GM12878 (cell line): ENCODE measurements at regions not wholly inside any gene's neighbourhood (a gene's known extent, or its start where the extent isn't known, plus 50 kb on each side); places are given as distances from the start of the nearest gene placed in this dataset.

Source experiments
- ATAC-seq: fragments of 200-7000 bp; cut with Tn5 transposase; 3 replicates; pipeline ENCODE4 v1.9.1; 2020; ENCODE audit warnings: mild to moderate bottlenecking, moderate library complexity
- BruUV-seq: library from RNA; stranded (reverse); fragments of 400-500 nt; replicated peaks from 2 replicates; lab custom pipeline; 2021; lab: Mats Ljungman, UMichigan
- CTCF ChIA-PET: fragments of 300-600 bp; sonication (Branson Sonifier 250); formaldehyde crosslinking; extraction: SDS; loops from one replicate; lab custom pipeline; 2021; ENCODE audit warnings: inconsistent platforms; lab: Yijun Ruan, JAX
- POLR2A ChIA-PET: fragments of 350-600 bp; formaldehyde crosslinking; extraction: SDS; loops from one replicate; lab custom pipeline; 2021; ENCODE audit warnings: inconsistent platforms; lab: Charles Lee
- RAD21 ChIA-PET: fragments of 300-600 bp; sonication (Branson Sonifier 250); formaldehyde crosslinking; loops from one replicate; lab custom pipeline; 2023; ENCODE audit warnings: antibody characterized with exemption; ENCODE audit not compliant: unreplicated experiment; lab: Charles Lee
- SMC1A ChIA-PET: fragments of 300-600 bp; sonication (Branson Sonifier 250); formaldehyde crosslinking; loops from one replicate; lab custom pipeline; 2023; ENCODE audit not compliant: unreplicated experiment, uncharacterized antibody; lab: Charles Lee
- DNase-seq: peaks from one replicate; pipeline ENCODE4 v3.0.0-alpha.2; 2011; ENCODE audit warnings: low read depth, low spot score
- FAIRE-seq: peaks from 3 replicates; lab custom pipeline; 2011; peaks lifted over from hg19 to GRCh38; lab: Jason Lieb, UNC
- H2AFZ ChIP-seq: 2 replicates; pipeline ENCODE4 v1.6.0; 2011; ENCODE audit warnings: low read depth, low read length, control low read depth; ENCODE audit not compliant: control insufficient read depth
- H3K27ac ChIP-seq: 2 replicates; pipeline ENCODE4 v1.5.1; 2011; ENCODE audit warnings: control low read depth; ENCODE audit not compliant: control insufficient read depth, insufficient read depth
- H3K27me3 ChIP-seq, 2 experiments: replicated peaks in 1 of 2; 2 replicates each; pipeline versions ENCODE4 v1.6.0 to v1.6.1; 2011; ENCODE audit warnings: low read length in 1 of 2; ENCODE audit not compliant: control insufficient read depth in 2 of 2, insufficient read depth in 2 of 2
- H3K36me3 ChIP-seq, 2 experiments: 2 replicates each; pipeline ENCODE4 v1.5.1; 2011; ENCODE audit warnings: low read length in 1 of 2; ENCODE audit not compliant: control insufficient read depth in 2 of 2, insufficient read depth in 2 of 2
- H3K4me1 ChIP-seq: 2 replicates; pipeline ENCODE4 v1.6.1; 2011; ENCODE audit warnings: mild to moderate bottlenecking, low read length, moderate library complexity, mixed read lengths; ENCODE audit not compliant: control insufficient read depth, insufficient read depth
- H3K4me2 ChIP-seq: 2 replicates; pipeline ENCODE4 v1.6.0; 2011; ENCODE audit warnings: control low read depth; ENCODE audit not compliant: control insufficient read depth, insufficient read depth
- H3K4me3 ChIP-seq: fragments of 200-600 bp; sonication (generic); 2 replicates; pipeline ENCODE4 v1.5.1; 2016
- H3K79me2 ChIP-seq: 2 replicates; pipeline ENCODE4 v1.6.0; 2011; ENCODE audit warnings: low read length; ENCODE audit not compliant: control insufficient read depth, insufficient read depth
- H3K9ac ChIP-seq: 2 replicates; pipeline ENCODE4 v1.8.0; 2011; ENCODE audit warnings: low read length, control low read depth, mixed read lengths; ENCODE audit not compliant: control insufficient read depth, insufficient read depth
- H3K9me3 ChIP-seq: replicated peaks from 3 replicates; pipeline ENCODE4 v1.5.1; 2011; ENCODE audit warnings: mild to moderate bottlenecking, low read length; ENCODE audit not compliant: control insufficient read depth, insufficient read depth
- H4K20me1 ChIP-seq: 2 replicates; pipeline ENCODE4 v1.6.0; 2011; ENCODE audit not compliant: control insufficient read depth, insufficient read depth
- EGR1 ChIP-seq, 2 experiments: IDR thresholded peaks; 1 replicate in 1 of 2; 2 replicates in 1 of 2; pipeline ENCODE4 v1.6.1; 2011 to 2012; ENCODE audit warnings: low read depth in 2 of 2, low read length in 2 of 2, borderline replicate concordance in 1 of 2, mild to moderate bottlenecking in 1 of 2, moderate library complexity in 1 of 2
- HDAC6 ChIP-seq: fragments of 200-600 bp; sonication (generic); IDR thresholded peaks from one replicate; pipeline ENCODE4 v1.8.0; 2017; ENCODE audit warnings: antibody characterized with exemption; ENCODE audit not compliant: unreplicated experiment
- HSF1 ChIP-seq: fragments of 150-350 bp; IDR thresholded peaks from 2 replicates; pipeline ENCODE4 v1.6.1; 2014; ENCODE audit warnings: mild to moderate bottlenecking, low read depth, low read length
- IKZF2 ChIP-seq, 2 experiments: fragments of 450-650 bp; IDR thresholded peaks; 2 replicates each; pipeline ENCODE4 v1.6.1; 2017; ENCODE audit warnings: mild to moderate bottlenecking in 2 of 2, moderate library complexity in 2 of 2
- NR2C2 ChIP-seq: IDR thresholded peaks from 2 replicates; pipeline ENCODE4 v1.6.1; 2011; ENCODE audit warnings: borderline replicate concordance, low read depth; ENCODE audit not compliant: control insufficient read depth, insufficient read length
- NRF1 ChIP-seq: conservative IDR thresholded peaks from 2 replicates; pipeline ENCODE4 v1.6.1; 2011; ENCODE audit warnings: mild to moderate bottlenecking, low read depth, low read length, improper control_type of control experiment
- SIN3A ChIP-seq: IDR thresholded peaks from 2 replicates; pipeline ENCODE4 v1.6.1; 2012; ENCODE audit warnings: low read depth, low read length, improper control_type of control experiment
- SKIL ChIP-seq: fragments of 450-650 bp; IDR thresholded peaks from 2 replicates; pipeline ENCODE4 v1.6.1; 2017; ENCODE audit warnings: mild to moderate bottlenecking, low read depth, inconsistent platforms; ENCODE audit not compliant: poor library complexity, severe bottlenecking
- SPI1 ChIP-seq: IDR thresholded peaks from 2 replicates; pipeline ENCODE4 v1.6.1; 2011; ENCODE audit warnings: low read depth, mild to moderate bottlenecking, low read length, moderate library complexity, borderline replicate concordance; ENCODE audit not compliant: insufficient read depth
- ZNF687 ChIP-seq: fragments of 450-650 bp; IDR thresholded peaks from 2 replicates; pipeline ENCODE4 v1.6.1; 2017; ENCODE audit warnings: mild to moderate bottlenecking, moderate library complexity
- WGBS: methylation state at CpG from one replicate; pipeline ENCODE4 v1.1.6; 2016; ENCODE audit warnings: low lambda C conversion rate; ENCODE audit not compliant: insufficient replicate concordance, insufficient coverage; ENCODE audit errors: missing lambda C conversion rate; 5-methylcytosine and 5-hydroxymethylcytosine counted together
- in situ Hi-C: fragments of 300-500 bp; cut with MboI; formaldehyde crosslinking; loops from 9 replicates; pipeline ENCODE4 v1.14.3; 2018; ENCODE audit warnings: mixed read lengths
- intact Hi-C: fragments of 100-400 bp; cut with micrococcal nuclease; formaldehyde crosslinking; loops from one replicate; pipeline ENCODE4 v1.14.2; 2022; ENCODE audit not compliant: unreplicated experiment
- TF ChIP-seq, protein P1 (sequence below): fragments of 450-650 bp; formaldehyde crosslinking; IDR thresholded peaks from 2 replicates; pipeline ENCODE4 v1.4.0; 2022; ENCODE audit warnings: mild to moderate bottlenecking, moderate library complexity

- ATAC-seq (peak; percentile 29; the same call in 1 of the 3 replicates), DNase-seq (no peak), FAIRE-seq (no peak)
- Histone ChIP-seq H2AFZ (no peak overlapping the region), H3K27me3 (no peaks in the 10 kb centered on the region), H3K9ac (no peak overlapping the region), H3K4me1 (no peaks in the 10 kb centered on the region), H4K20me1 (no peaks in the 10 kb centered on the region), H3K79me2 (no peaks in the 10 kb centered on the region), H3K27ac (no peak overlapping the region), H3K36me3 (no peaks in the 10 kb centered on the region), H3K4me2 (no peak overlapping the region), H3K4me3 (no peak overlapping the region), H3K9me3 (no peaks in the 10 kb centered on the region)
- no TSS peak for BruUV-seq
- WGBS: 20% methylated on average over 1 of the region's 1 CpG
- ChIA-PET SMC1A (interaction anchor here (0.7 to 1.4 kb wide), 3 partner anchors 19 to 284 kb away, joined by 3 read pairs; no protein-coding TSS in a partner anchor), CTCF (no interaction called here), POLR2A (no interaction called here), RAD21 (interaction anchor here (1.6 kb wide), 1 partner anchor 80 kb away, joined by 3 read pairs; no protein-coding TSS in a partner anchor)
- intact Hi-C loops (no loop called here), in situ Hi-C loops (no loop called here)
- TF ChIP-seq SPI1 (no peak), HDAC6 (no peak), SIN3A (no peak), NRF1 (no peak), SKIL (no peak), EGR1 (IDR thresholded peaks at IDR 0.05; ENCODE audit: borderline replicate concordance in 1 of 2, low read depth in 2 of 2, low read length in 2 of 2) (no peak), ZNF687 (no peak), HSF1 (no peak), NR2C2 (no peak), IKZF2 (IDR thresholded peaks at IDR 0.05) (no peak)
- TF ChIP-seq, protein P1, sequence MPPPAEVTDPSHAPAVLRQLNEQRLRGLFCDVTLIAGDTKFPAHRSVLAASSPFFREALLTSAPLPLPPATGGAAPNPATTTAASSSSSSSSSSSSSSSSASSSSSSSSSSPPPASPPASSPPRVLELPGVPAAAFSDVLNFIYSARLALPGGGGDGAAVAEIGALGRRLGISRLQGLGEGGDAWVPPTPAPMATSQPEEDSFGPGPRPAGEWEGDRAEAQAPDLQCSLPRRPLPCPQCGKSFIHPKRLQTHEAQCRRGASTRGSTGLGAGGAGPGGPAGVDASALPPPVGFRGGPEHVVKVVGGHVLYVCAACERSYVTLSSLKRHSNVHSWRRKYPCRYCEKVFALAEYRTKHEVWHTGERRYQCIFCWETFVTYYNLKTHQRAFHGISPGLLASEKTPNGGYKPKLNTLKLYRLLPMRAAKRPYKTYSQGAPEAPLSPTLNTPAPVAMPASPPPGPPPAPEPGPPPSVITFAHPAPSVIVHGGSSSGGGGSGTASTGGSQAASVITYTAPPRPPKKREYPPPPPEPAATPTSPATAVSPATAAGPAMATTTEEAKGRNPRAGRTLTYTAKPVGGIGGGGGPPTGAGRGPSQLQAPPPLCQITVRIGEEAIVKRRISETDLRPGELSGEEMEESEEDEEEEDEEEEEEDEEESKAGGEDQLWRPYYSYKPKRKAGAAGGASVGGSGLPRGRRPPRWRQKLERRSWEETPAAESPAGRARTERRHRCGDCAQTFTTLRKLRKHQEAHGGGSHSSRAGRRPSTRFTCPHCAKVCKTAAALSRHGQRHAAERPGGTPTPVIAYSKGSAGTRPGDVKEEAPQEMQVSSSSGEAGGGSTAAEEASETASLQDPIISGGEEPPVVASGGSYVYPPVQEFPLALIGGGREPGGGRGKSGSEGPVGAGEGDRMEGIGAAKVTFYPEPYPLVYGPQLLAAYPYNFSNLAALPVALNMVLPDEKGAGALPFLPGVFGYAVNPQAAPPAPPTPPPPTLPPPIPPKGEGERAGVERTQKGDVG (CRISPR knock-in tag): no peak
These were observed 247.0 kb downstream of the YTHDC2 start for GRCh38 chr5:113760486-113760885.
